NCI-H146 treated with DMSO at 0.1 percent for 48 hours (cell line): ENCODE measurements at regions not wholly inside any gene's neighbourhood (a gene's known extent, or its start where the extent isn't known, plus 50 kb on each side); places are given as distances from the start of the nearest gene placed in this dataset.

Source experiments
- DNase-seq: peaks from one replicate; lab custom pipeline; 2025; ENCODE audit not compliant: unreplicated experiment; lab: John Stamatoyannopoulos, UW

- DNase-seq, result no peak
Measured at GRCh38 chr16:5523829-5524228, 426.2 kb upstream of the EEF2KMT start.

DNA sequence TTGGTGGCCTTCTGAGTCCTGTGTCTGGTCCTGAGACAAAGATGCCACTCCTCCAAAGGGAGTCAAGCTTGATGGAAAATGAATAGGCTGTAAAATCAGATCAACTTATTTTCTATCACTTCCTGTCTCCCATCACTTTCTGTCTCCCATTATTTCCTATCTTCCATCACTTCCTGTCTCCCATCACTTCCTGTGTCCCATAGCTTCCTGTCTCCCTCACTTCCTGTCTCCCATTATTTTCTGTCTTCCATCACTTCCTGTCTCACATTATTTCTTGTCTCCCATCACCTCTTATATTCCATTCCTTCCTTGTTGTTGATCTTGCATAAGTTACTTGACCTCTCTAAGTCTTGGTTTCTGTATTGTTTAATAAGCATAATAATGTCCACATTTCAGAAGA, 418.5 kb upstream of the EEF2KMT start:
- DNase-seq, result no peak

DNA sequence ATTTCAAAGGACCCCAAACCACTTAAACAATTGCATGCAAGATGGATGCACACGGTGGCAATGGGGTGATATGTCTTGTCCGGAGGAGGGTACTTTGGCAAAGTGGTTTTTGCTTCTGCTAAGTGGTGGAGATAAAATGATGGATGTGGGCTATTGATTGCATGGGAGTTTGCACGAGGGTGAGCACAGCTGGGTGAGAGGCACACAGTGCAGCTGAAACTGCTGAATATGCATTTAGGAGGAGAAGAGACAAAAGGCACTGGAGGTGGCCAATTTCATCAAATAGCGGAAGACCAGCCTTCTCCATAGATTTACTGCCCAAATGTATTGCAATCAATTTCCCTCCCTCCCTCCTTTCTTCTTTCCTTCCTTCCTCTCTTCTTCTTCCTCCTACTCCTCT, 414.4 kb upstream of the EEF2KMT start:
- DNase-seq, result no peak

DNA sequence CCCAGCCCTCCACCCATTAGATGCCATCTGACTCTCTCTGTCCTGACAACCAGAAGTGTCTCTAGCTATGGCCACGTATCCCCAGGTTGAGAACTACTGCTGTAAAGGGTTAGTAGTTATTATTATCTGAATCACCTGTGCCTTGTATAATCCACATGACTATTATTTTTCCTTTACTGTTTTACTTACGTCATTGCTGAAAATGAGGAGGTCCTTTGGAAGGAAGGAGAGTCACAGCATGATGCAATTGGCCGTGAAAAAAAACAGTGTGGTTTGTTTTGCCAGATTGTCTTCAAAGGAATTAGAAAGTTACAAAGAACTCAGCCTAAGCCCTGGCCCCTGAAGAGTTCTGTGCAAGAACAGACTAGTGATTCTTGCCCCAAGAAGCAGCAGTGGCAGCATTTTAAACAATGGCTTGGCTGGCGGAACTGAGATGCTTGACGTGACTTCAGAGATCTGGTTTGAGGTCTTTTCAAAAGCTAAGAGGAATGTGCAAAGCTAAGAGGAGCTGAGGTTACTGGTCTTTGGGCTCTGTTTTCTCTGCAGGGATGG, 413.3 kb upstream of the EEF2KMT start:
- no peak for DNase-seq

GRCh38 chr16:5509794-5510193, 412.2 kb upstream of the EEF2KMT start:
- DNase-seq, result no peak

- DNase-seq, result no peak
Measured at GRCh38 chr16:5509336-5509735, 411.7 kb upstream of the EEF2KMT start.

DNA sequence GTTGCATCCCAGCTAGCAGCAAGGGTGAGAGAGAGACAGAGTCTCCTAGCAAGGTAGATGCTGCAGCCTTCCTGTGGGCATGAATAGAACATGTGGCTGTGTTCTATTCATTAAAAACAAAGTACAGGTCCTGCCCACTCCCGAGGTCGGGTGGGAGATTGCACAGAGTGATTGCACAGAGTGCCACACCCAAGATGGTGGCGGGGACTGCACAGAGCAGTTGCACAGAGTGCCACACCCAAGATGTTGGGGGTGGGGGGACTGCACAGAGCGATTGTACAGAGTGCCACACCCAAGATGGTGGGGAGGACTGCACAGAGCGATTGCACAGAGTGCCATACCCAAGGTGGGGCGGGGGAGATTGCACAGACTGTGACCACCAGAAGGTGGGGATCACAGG, 410.8 kb upstream of the EEF2KMT start:
- no peak for DNase-seq

- no peak for DNase-seq
Measured at GRCh38 chr16:5506021-5506420, 408.4 kb upstream of the EEF2KMT start.

DNA sequence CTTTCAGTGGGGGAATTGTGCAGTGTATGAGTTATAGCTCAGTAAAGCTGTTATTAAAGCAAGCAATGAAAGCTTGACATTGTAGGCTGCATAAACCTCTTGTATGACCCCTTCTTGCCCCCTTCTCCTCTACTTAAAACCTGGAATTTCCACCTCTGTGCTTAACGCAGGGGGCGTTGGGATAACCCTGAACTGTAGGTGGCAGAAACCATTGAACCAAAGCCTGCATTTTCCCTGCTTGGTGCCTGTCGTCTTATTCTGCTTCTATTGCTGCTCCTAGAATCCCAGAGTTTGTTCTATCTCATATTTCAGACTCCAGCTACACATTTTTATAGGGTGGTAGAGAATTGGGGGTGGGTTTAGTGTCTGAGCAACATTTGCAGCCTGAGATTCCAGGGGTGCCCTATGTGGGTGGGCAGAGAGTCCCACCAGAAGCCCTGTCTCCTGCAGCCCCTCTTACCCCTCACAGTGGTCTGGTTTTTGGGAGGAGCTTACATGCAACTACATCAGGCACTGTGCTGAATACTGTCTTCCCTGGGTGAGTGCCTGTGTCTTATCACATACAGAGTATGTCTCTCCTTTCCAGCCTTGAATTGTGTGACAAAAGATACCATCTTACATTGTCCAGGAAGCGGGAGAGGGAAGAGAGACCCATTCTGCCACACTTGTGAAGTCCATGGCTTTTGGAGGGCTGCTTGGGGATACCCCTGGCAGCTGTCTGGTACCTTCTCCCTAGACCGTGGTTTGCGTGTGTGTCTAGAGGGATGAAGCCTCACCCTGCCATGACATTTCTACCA, 407.7 kb upstream of the EEF2KMT start:
- DNase-seq, result no peak

- DNase-seq, result no peak
Measured at GRCh38 chr16:5504064-5504781, 406.6 kb upstream of the EEF2KMT start.

GRCh38 chr16:5502944-5503343, 405.3 kb upstream of the EEF2KMT start:
- no peak for DNase-seq

DNA sequence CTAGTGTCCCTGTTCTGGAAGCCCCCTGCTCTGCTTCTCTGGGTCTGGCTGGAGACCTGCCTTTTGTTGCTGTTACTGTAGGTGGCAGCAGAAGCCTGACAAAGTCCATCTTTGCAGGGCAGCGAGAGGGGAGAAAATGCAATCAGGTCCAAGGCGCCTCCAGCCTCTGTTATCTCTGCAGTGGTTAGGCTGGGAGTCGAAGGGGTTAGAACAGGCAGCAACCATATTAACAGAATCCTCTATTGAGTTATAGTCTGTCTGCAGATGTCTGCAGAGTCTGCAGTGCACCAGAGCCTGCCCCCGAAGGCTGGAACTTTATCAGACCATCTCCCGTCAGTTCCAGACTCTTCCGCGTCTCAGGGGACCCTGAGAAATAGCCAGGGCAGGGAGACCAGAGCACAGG, 404.9 kb upstream of the EEF2KMT start:
- no peak for DNase-seq

DNA sequence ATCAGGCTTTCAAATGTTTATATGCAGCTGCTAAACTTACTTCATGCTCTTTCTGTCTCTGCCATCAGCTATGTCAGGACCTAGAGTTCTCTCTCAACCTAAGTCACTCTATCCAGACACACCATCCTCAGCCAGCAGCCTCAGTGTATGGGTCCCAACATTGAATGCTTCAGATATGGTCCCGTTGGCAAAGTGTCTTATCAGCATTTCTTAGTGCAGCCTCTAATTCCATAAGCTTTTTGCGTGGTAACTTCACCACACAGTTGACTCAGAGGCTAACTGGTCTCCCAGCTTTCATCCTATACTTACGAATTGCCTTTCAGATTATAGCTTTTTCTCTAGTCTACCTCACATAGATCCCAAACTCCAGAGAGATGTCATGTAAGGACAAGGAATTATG, 402.9 kb upstream of the EEF2KMT start:
- no peak for DNase-seq

GRCh38 chr16:5498562-5498961, 401.0 kb upstream of the EEF2KMT start:
- no peak for DNase-seq

DNA sequence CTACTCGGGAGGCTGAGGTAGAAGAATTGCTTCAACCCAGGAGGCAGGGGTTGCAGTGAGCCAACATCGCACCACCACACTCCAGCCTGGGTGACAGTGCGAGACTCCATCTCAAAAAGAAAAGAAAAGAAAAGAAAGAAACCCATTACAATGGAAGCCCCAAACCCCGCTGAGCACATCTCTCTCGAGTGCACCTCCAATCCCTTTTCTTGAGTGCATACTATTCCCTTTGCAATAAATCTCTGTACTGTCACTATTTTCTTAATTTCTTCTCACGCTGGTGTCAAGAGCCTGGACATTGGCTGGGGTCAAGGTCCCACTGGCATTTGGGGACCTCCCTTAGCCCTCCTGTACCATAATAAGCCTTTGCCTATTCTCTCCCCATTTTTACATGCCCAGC, 398.4 kb upstream of the EEF2KMT start:
- no peak for DNase-seq

DNA sequence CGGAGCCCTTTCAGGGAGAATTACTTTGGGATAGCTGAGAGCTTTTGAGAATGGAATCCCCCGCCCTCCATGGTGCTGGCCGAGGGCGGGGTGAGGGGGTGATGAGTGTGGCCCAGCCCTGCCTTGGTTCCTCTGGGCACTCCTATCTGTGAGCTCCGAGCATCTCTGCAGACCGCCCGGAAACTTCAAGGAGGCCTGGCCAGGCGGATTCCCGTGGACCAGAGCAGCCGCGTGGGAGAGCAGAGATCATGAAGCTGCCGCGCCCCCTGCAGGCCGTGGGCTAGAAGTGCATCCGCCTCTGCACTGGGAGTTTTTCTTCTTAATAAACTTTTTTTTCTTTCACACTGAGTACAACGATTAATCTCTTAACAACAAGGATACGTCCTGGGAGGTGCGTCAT, 392.9 kb upstream of the EEF2KMT start:
- no peak for DNase-seq

DNA sequence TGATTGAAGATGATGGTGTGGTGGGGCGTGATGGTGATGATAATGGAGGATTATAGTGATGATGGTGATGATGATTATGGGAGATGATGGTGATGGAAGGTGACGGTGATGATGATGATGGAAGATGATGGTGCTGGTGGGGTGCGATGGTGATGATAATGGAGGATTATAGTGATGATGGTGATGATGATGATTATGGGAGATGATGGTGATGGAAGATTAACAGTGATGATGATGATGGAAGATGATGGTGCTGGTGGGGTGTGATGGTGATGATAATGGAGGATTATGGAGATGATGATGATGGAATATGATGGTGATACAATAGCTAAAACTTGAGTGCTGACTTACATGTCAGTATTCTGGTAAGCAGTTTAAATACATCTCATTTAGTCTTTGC, 391.0 kb upstream of the EEF2KMT start:
- no peak for DNase-seq

GRCh38 chr16:5487728-5488127, 390.1 kb upstream of the EEF2KMT start:
- no peak for DNase-seq

DNA sequence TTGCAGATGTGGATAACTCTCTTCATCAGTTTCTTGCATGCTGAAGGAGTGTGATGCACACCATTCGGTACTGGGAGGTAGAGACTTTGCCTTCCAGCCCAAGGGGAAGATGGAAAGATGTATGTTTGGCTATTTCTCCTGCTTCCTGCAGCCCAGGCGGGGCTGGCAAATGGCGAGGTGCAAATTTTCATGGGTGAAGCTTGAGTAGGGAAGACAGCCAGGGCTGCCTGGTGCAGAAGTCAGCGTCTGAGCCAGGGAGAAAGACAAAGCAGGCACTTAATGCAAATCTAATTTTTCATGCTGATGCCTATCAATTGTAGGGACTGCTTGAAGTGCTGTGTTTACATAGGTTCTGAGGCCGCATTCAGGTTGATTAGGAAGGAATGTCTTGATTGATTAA, 384.7 kb upstream of the EEF2KMT start:
- no peak for DNase-seq

- no peak for DNase-seq
Measured at GRCh38 chr16:5480431-5481195, 383.0 kb upstream of the EEF2KMT start.

DNA sequence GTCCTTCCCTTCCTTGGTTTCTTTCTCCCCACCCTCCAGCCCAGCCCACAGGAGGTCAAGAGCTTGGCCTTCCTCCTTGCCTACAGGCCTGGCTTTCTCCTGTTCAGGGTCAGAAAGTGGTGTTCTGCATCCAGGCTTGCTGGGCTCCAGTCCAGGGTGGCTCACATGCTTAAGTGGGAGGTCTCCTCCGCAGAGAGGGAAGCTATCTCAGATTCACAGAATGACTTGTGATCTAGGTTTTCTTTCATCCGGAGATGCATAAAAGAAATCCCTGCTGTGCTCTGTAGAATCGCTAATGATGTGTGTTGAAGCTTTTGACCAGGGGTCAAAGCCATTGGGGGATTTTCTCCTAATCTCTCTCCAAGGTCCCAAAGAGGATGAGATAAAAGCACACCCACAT, 382.3 kb upstream of the EEF2KMT start:
- no peak for DNase-seq

DNA sequence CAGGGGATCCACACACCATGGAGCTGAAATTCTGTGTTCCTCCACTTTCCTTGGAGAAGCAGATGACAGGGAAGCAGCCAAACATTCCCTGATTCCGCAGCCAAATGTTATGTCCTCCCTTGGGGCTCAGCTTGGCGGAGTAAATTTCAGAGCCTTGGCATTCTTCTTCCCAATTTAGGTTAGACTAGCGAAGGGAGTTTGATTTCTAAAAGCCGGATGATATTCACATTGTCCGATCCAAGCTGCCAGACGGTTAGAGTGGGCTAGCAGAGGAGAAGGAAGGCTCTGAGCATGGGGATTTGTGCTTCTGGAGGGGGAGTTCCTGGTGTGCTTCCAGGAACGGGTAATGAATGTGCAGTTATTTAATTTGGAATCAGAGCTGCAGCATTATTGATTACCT, 380.4 kb upstream of the EEF2KMT start:
- DNase-seq, result no peak
